ENCODE measurements at regions not wholly inside any gene's neighbourhood (a gene's known extent, or its start where the extent isn't known, plus 50 kb on each side); places are given as distances from the start of the nearest gene placed in this dataset.

- TF ChIP-seq, protein P1, sequence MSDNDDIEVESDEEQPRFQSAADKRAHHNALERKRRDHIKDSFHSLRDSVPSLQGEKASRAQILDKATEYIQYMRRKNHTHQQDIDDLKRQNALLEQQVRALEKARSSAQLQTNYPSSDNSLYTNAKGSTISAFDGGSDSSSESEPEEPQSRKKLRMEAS (IDR thresholded peaks at IDR 0.05; ENCODE audit: low read depth, low read length) = no peak
- no peak for TF ChIP-seq MYC (IDR thresholded peaks at IDR 0.05; ENCODE audit: low read depth, low read length)
- no peak for TF ChIP-seq CTCF (IDR thresholded peaks at IDR 0.05; ENCODE audit: low read depth, low read length)
- no peak for TF ChIP-seq POLR2A (IDR thresholded peaks at IDR 0.05; ENCODE audit: extremely low read depth, insufficient read length)
- H3K4me3 ChIP-seq (ENCODE audit: low read depth, low read length) = no peak overlapping the region
- DNase-seq (ENCODE audit: low read depth) = no peak
These were observed 219.9 kb upstream of the PROK2 start for GRCh38 chr3:72004749-72005292.

- TF ChIP-seq POLR2A (IDR thresholded peaks at IDR 0.05; ENCODE audit: extremely low read depth, insufficient read length) (no peak), MYC (IDR thresholded peaks at IDR 0.05; ENCODE audit: low read depth, low read length) (no peak), CTCF (IDR thresholded peaks at IDR 0.05; ENCODE audit: low read depth, low read length) (no peak)
- TF ChIP-seq, protein P1 (IDR thresholded peaks at IDR 0.05; ENCODE audit: low read depth, low read length) = no peak
- DNase-seq (ENCODE audit: low read depth) = no peak
- H3K4me3 ChIP-seq (ENCODE audit: low read depth, low read length) = no peak overlapping the region
These were observed 219.0 kb upstream of the PROK2 start for GRCh38 chr3:72003936-72004335.

DNA sequence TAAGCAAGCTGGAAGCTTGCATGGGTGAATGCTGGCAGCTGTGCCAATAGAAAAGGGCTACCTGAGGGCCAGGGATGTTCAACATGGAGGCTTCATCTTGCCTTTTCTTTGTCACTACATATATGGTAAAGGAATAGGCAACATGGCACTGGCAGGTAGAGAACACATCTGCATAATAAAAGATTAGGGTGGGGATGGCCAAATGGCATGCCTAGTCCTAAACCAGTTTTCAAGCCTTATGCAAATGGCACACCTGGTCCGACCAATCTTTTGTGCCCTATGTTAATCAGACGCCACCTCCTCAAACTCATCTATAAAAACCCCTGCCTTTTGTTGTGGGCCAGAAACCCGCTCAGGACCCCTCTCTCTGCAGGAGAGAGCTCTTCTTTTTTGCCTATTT lies 216.8 kb upstream of the PROK2 start:
- DNase-seq (ENCODE audit: low read depth) = no peak
- TF ChIP-seq MYC (IDR thresholded peaks at IDR 0.05; ENCODE audit: low read depth, low read length) = no peak
- no peak for TF ChIP-seq POLR2A (IDR thresholded peaks at IDR 0.05; ENCODE audit: extremely low read depth, insufficient read length)
- TF ChIP-seq, protein P1 (IDR thresholded peaks at IDR 0.05; ENCODE audit: low read depth, low read length) = no peak
- TF ChIP-seq CTCF (IDR thresholded peaks at IDR 0.05; ENCODE audit: low read depth, low read length) = no peak
- H3K4me3 ChIP-seq (ENCODE audit: low read depth, low read length) = no peak overlapping the region

GRCh38 chr3:71998995-71999673 lies 214.2 kb upstream of the PROK2 start:
- no peak for DNase-seq (ENCODE audit: low read depth)
- no peak for TF ChIP-seq CTCF (IDR thresholded peaks at IDR 0.05; ENCODE audit: low read depth, low read length)
- no peak for TF ChIP-seq MYC (IDR thresholded peaks at IDR 0.05; ENCODE audit: low read depth, low read length)
- TF ChIP-seq, protein P1 (IDR thresholded peaks at IDR 0.05; ENCODE audit: low read depth, low read length) = no peak
- no peak for TF ChIP-seq POLR2A (IDR thresholded peaks at IDR 0.05; ENCODE audit: extremely low read depth, insufficient read length)
- H3K4me3 ChIP-seq (ENCODE audit: low read depth, low read length) = no peak overlapping the region

GRCh38 chr3:71997066-71997653 lies 212.2 kb upstream of the PROK2 start:
- H3K4me3 ChIP-seq (ENCODE audit: low read depth, low read length) = no peak overlapping the region
- TF ChIP-seq POLR2A (IDR thresholded peaks at IDR 0.05; ENCODE audit: extremely low read depth, insufficient read length) (no peak), CTCF (IDR thresholded peaks at IDR 0.05; ENCODE audit: low read depth, low read length) (no peak), MYC (IDR thresholded peaks at IDR 0.05; ENCODE audit: low read depth, low read length) (no peak)
- TF ChIP-seq, protein P1 (IDR thresholded peaks at IDR 0.05; ENCODE audit: low read depth, low read length) = no peak
- no peak for DNase-seq (ENCODE audit: low read depth)
